ENCODE measurements at regions not wholly inside any gene's neighbourhood (a gene's known extent, or its start where the extent isn't known, plus 50 kb on each side); places are given as distances from the start of the nearest gene placed in this dataset.

GRCh38 chr5:1939256-1939655 is 56.5 kb upstream of the IRX4 start:
- intact Hi-C loops (cut with DNase I; ENCODE audit: low total_unique reads), result no loop called here

GRCh38 chr5:1938310-1939000 is 55.7 kb upstream of the IRX4 start:
- Histone ChIP-seq H3K27me3 (no peaks in the 10 kb centered on the region), H3K9me3 (no peaks in the 10 kb centered on the region), H3K4me3 (no peak overlapping the region), H3K27ac (no peak overlapping the region), H3K4me1 (no peaks in the 10 kb centered on the region), H3K36me3 (no peaks in the 10 kb centered on the region)
- ATAC-seq (no peak), DNase-seq (no peak)
- TF ChIP-seq POLR2A (IDR thresholded peaks at IDR 0.05) (no peak), CTCF (IDR thresholded peaks at IDR 0.05 in 4 of 5, conservative IDR thresholded peaks at IDR 0.05 in 1 of 5) (no peak)
- in situ Hi-C loops (cut with MboI; ENCODE audit: low sequenced_read_pairs in 4 of 4), result no loop called here
- intact Hi-C loops (cut with DNase I; ENCODE audit: low total_unique reads), result no loop called here

More at GRCh38 chr5:1939256-1939655, 56.5 kb upstream of the IRX4 start:
- no peak overlapping the region for H3K4me3 ChIP-seq
- no peaks in the 10 kb centered on the region for H3K36me3 ChIP-seq
- in situ Hi-C loops (cut with MboI; ENCODE audit: low sequenced_read_pairs in 4 of 4), result no loop called here
- H3K4me1 ChIP-seq, result no peaks in the 10 kb centered on the region
- TF ChIP-seq CTCF (IDR thresholded peaks at IDR 0.05 in 4 of 5, conservative IDR thresholded peaks at IDR 0.05 in 1 of 5) (no peak), POLR2A (IDR thresholded peaks at IDR 0.05) (no peak)
- H3K27me3 ChIP-seq, result no peaks in the 10 kb centered on the region
- ATAC-seq (no peak), DNase-seq (no peak)
- H3K27ac ChIP-seq, result no peak overlapping the region
- H3K9me3 ChIP-seq, result no peaks in the 10 kb centered on the region

GRCh38 chr5:1937590-1937989 is 54.9 kb upstream of the IRX4 start:
- H3K9me3 ChIP-seq, result no peaks in the 10 kb centered on the region
- ATAC-seq (no peak), DNase-seq (no peak)
- H3K4me3 ChIP-seq, result no peak overlapping the region
- in situ Hi-C loops (cut with MboI; ENCODE audit: low sequenced_read_pairs in 4 of 4), result no loop called here
- no peak for TF ChIP-seq CTCF (IDR thresholded peaks at IDR 0.05 in 4 of 5, conservative IDR thresholded peaks at IDR 0.05 in 1 of 5)
- TF ChIP-seq POLR2A (IDR thresholded peaks at IDR 0.05), result no peak
- H3K36me3 ChIP-seq, result no peaks in the 10 kb centered on the region
- intact Hi-C loops (cut with DNase I; ENCODE audit: low total_unique reads), result no loop called here
- H3K27me3 ChIP-seq, result peaks cover 0 to 4% (median 0%) of the 10 kb centered on the region in 3 donors
- H3K4me1 ChIP-seq, result no peaks in the 10 kb centered on the region
- H3K27ac ChIP-seq, result no peak overlapping the region

GRCh38 chr5:1936901-1937300 is 54.2 kb upstream of the IRX4 start:
- ATAC-seq (no peak), DNase-seq (no peak)
- intact Hi-C loops (cut with DNase I; ENCODE audit: low total_unique reads), result no loop called here
- H3K27me3 ChIP-seq, result peaks cover 0 to 9% (median 0%) of the 10 kb centered on the region in 3 donors
- H3K4me1 ChIP-seq, result no peaks in the 10 kb centered on the region
- in situ Hi-C loops (cut with MboI; ENCODE audit: low sequenced_read_pairs in 4 of 4), result no loop called here
- no peak overlapping the region for H3K27ac ChIP-seq
- H3K9me3 ChIP-seq, result no peaks in the 10 kb centered on the region
- no peaks in the 10 kb centered on the region for H3K36me3 ChIP-seq
- TF ChIP-seq POLR2A (IDR thresholded peaks at IDR 0.05), result no peak
- TF ChIP-seq CTCF (IDR thresholded peaks at IDR 0.05 in 4 of 5, conservative IDR thresholded peaks at IDR 0.05 in 1 of 5), result no peak
- H3K4me3 ChIP-seq, result no peak overlapping the region

GRCh38 chr5:1936413-1936812 is 53.7 kb upstream of the IRX4 start:
- in situ Hi-C loops (cut with MboI; ENCODE audit: low sequenced_read_pairs in 4 of 4), result no loop called here
- Histone ChIP-seq H3K9me3 (no peaks in the 10 kb centered on the region), H3K4me3 (no peak overlapping the region)

More at GRCh38 chr5:1936413-1936812, 53.7 kb upstream of the IRX4 start:
- Histone ChIP-seq H3K27ac (no peak overlapping the region), H3K4me1 (no peaks in the 10 kb centered on the region), H3K27me3 (peaks cover 0 to 13% (median 3%) of the 10 kb centered on the region in 3 donors), H3K36me3 (no peaks in the 10 kb centered on the region)
- ATAC-seq (no peak), DNase-seq (no peak)
- TF ChIP-seq CTCF (IDR thresholded peaks at IDR 0.05 in 4 of 5, conservative IDR thresholded peaks at IDR 0.05 in 1 of 5) (no peak), POLR2A (IDR thresholded peaks at IDR 0.05) (no peak)
- intact Hi-C loops (cut with DNase I; ENCODE audit: low total_unique reads), result no loop called here
